GM19467 (cell line): ENCODE measurements at regions not wholly inside any gene's neighbourhood (a gene's known extent, or its start where the extent isn't known, plus 50 kb on each side); places are given as distances from the start of the nearest gene placed in this dataset.

Source experiments
- ATAC-seq: cut with Tn5 transposase; IDR thresholded peaks from one replicate; pipeline ENCODE4 v1.9.1; 2021; ENCODE audit warnings: mild to moderate bottlenecking, moderate library complexity; ENCODE audit not compliant: unreplicated experiment

- no peak for ATAC-seq
Observed at GRCh38 chr2:126792186-126792585, 106.5 kb upstream of the TEX51 start.

- no peak for ATAC-seq
Observed at GRCh38 chr2:126792993-126793392, 105.7 kb upstream of the TEX51 start.

- no peak for ATAC-seq
Observed at GRCh38 chr2:126793885-126794613, 104.6 kb upstream of the TEX51 start.

GRCh38 chr2:126795656-126796055 is 103.0 kb upstream of the TEX51 start:
- no peak for ATAC-seq

- ATAC-seq, result no peak
Observed at GRCh38 chr2:126796931-126797621, 101.6 kb upstream of the TEX51 start.

- ATAC-seq, result no peak
Observed at GRCh38 chr2:126797622-126798275, 100.9 kb upstream of the TEX51 start.

- no peak for ATAC-seq
Observed at GRCh38 chr2:126798276-126799140, 100.2 kb upstream of the TEX51 start.

GRCh38 chr2:126799301-126799700 is 99.4 kb upstream of the TEX51 start:
- ATAC-seq, result no peak

- no peak for ATAC-seq
Observed at GRCh38 chr2:126801473-126801872, 97.2 kb upstream of the TEX51 start.

- ATAC-seq, result no peak
Observed at GRCh38 chr2:126802316-126802715, 96.4 kb upstream of the TEX51 start.

GRCh38 chr2:126802774-126803433 is 95.8 kb upstream of the TEX51 start:
- ATAC-seq, result no peak

- ATAC-seq, result no peak
Observed at GRCh38 chr2:126803434-126803775, 95.3 kb upstream of the TEX51 start.

- ATAC-seq, result no peak
Observed at GRCh38 chr2:126804347-126804746, 94.3 kb upstream of the TEX51 start.

GRCh38 chr2:126808929-126809328 is 89.8 kb upstream of the TEX51 start:
- no peak for ATAC-seq

- ATAC-seq, result no peak
Observed at GRCh38 chr2:126809340-126809739, 89.3 kb upstream of the TEX51 start.

- no peak for ATAC-seq
Observed at GRCh38 chr2:126810001-126810400, 88.7 kb upstream of the TEX51 start.

GRCh38 chr2:126811101-126811500 is 87.6 kb upstream of the TEX51 start:
- ATAC-seq, result no peak

GRCh38 chr2:126817172-126817571 is 81.5 kb upstream of the TEX51 start:
- ATAC-seq, result no peak

GRCh38 chr2:126822115-126822514 is 76.6 kb upstream of the TEX51 start:
- ATAC-seq, result no peak

GRCh38 chr2:126822921-126823320 is 75.8 kb upstream of the TEX51 start:
- no peak for ATAC-seq

- ATAC-seq, result no peak
Observed at GRCh38 chr2:126823951-126824350, 74.7 kb upstream of the TEX51 start.
